CD8-positive, alpha-beta memory T cell (primary cell): ENCODE measurements at regions not wholly inside any gene's neighbourhood (a gene's known extent, or its start where the extent isn't known, plus 50 kb on each side); places are given as distances from the start of the nearest gene placed in this dataset.

Experiments used
- CTCF ChIA-PET: fragments of 350-600 bp; sonication (Branson Sonifier 250); formaldehyde crosslinking; loops from one replicate; lab custom pipeline; 2021; ENCODE audit warnings: antibody characterized with exemption; lab: Charles Lee
- POLR2A ChIA-PET: fragments of 350-600 bp; sonication (Branson Sonifier 250); formaldehyde crosslinking; loops from one replicate; lab custom pipeline; 2021; ENCODE audit warnings: antibody characterized with exemption; lab: Charles Lee
- DNase-seq, 5 donors: peaks; one replicate each; pipeline versions ENCODE4 v3.0.0 to v3.0.0-alpha.2; 2020 to 2022; ENCODE audit warnings: mixed read lengths in 1 of 5
- H3K27ac ChIP-seq: one replicate; pipeline ENCODE4 v1.7.0; 2013; ENCODE audit warnings: low read depth, mild to moderate bottlenecking, low read length, moderate library complexity
- H3K27me3 ChIP-seq: 2 replicates; pipeline ENCODE4 v1.7.0; 2013; ENCODE audit warnings: low read length, mild to moderate bottlenecking; ENCODE audit not compliant: insufficient read depth, poor library complexity, severe bottlenecking
- H3K36me3 ChIP-seq: 2 replicates; pipeline ENCODE4 v1.7.0; 2013; ENCODE audit warnings: mild to moderate bottlenecking, low read length, moderate library complexity; ENCODE audit not compliant: insufficient read depth
- H3K4me1 ChIP-seq: 2 replicates; pipeline ENCODE4 v1.7.0; 2013; ENCODE audit warnings: mild to moderate bottlenecking, low read length, moderate library complexity; ENCODE audit not compliant: insufficient read depth
- H3K4me3 ChIP-seq: 2 replicates; pipeline ENCODE4 v1.7.0; 2013; ENCODE audit warnings: mild to moderate bottlenecking, low read length
- H3K9me3 ChIP-seq: 2 replicates; pipeline ENCODE4 v1.7.0; 2013; ENCODE audit warnings: mild to moderate bottlenecking, low read length
- H3K27ac Mint-ChIP-seq, 8 donors: one replicate each; pipeline ENCODE4 v1.8.0; 2020 to 2021; ENCODE audit warnings: mixed read lengths in 8 of 8, mild to moderate bottlenecking in 6 of 8, inconsistent platforms in 3 of 8, moderate library complexity in 3 of 8
- H3K27me3 Mint-ChIP-seq, 2 donors: one replicate each; pipeline ENCODE4 v1.8.0; 2020 to 2021; ENCODE audit warnings: mixed read lengths in 2 of 2, mild to moderate bottlenecking in 1 of 2, moderate library complexity in 1 of 2
- H3K36me3 Mint-ChIP-seq, 3 donors: one replicate each; pipeline ENCODE4 v1.8.0; 2020 to 2021; ENCODE audit warnings: mixed read lengths in 3 of 3, inconsistent platforms in 1 of 3, mild to moderate bottlenecking in 1 of 3
- H3K4me1 Mint-ChIP-seq, 3 donors: one replicate each; pipeline ENCODE4 v1.8.0; 2020 to 2021; ENCODE audit warnings: mixed read lengths in 3 of 3, inconsistent platforms in 1 of 3, mild to moderate bottlenecking in 1 of 3
- H3K4me3 Mint-ChIP-seq, 7 donors: one replicate each; pipeline ENCODE4 v1.8.0; 2020 to 2021; ENCODE audit warnings: mixed read lengths in 7 of 7, mild to moderate bottlenecking in 6 of 7, moderate library complexity in 4 of 7, inconsistent platforms in 2 of 7
- H3K9me3 Mint-ChIP-seq, 5 donors: one replicate each; pipeline ENCODE4 v1.8.0; 2020 to 2022; ENCODE audit warnings: mixed read lengths in 5 of 5, mild to moderate bottlenecking in 3 of 5, moderate library complexity in 2 of 5, inconsistent platforms in 1 of 5

- H3K9me3 Mint-ChIP-seq, result no peaks in the 10 kb centered on the region
- Histone ChIP-seq H3K27ac (no peak overlapping the region), H3K36me3 (no peaks in the 10 kb centered on the region), H3K9me3 (no peaks in the 10 kb centered on the region), H3K4me3 (no peak overlapping the region), H3K4me1 (no peaks in the 10 kb centered on the region), H3K27me3 (no peaks in the 10 kb centered on the region)
- no peak overlapping the region for H3K27ac Mint-ChIP-seq
- H3K4me3 Mint-ChIP-seq, result no peak overlapping the region
- no peaks in the 10 kb centered on the region for H3K36me3 Mint-ChIP-seq
- no peak for DNase-seq
- ChIA-PET POLR2A (no interaction called here), CTCF (no interaction called here)
- H3K27me3 Mint-ChIP-seq, result peaks cover 0 to 1% of the 10 kb centered on the region in 2 donors
- H3K4me1 Mint-ChIP-seq, result no peaks in the 10 kb centered on the region
These were observed 56.3 kb upstream of the MRPS22 start for GRCh38 chr3:139287557-139287956.

- no peaks in the 10 kb centered on the region for H3K36me3 ChIP-seq
- Mint-ChIP-seq H3K4me1 (no peaks in the 10 kb centered on the region), H3K9me3 (no peaks in the 10 kb centered on the region), H3K4me3 (no peak overlapping the region), H3K27ac (peak overlapping the region in 1 of 8 donors; percentile 40), H3K27me3 (peaks cover 0 to 5% of the 10 kb centered on the region in 2 donors), H3K36me3 (no peaks in the 10 kb centered on the region)
- H3K27me3 ChIP-seq, result no peaks in the 10 kb centered on the region
- no peak overlapping the region for H3K27ac ChIP-seq
- no peak for DNase-seq
- H3K9me3 ChIP-seq, result no peaks in the 10 kb centered on the region
- H3K4me1 ChIP-seq, result no peaks in the 10 kb centered on the region
- no peak overlapping the region for H3K4me3 ChIP-seq
- CTCF ChIA-PET, result no interaction called here
- POLR2A ChIA-PET, result no interaction called here
These were observed 55.5 kb upstream of the MRPS22 start for GRCh38 chr3:139288266-139288821.

DNA sequence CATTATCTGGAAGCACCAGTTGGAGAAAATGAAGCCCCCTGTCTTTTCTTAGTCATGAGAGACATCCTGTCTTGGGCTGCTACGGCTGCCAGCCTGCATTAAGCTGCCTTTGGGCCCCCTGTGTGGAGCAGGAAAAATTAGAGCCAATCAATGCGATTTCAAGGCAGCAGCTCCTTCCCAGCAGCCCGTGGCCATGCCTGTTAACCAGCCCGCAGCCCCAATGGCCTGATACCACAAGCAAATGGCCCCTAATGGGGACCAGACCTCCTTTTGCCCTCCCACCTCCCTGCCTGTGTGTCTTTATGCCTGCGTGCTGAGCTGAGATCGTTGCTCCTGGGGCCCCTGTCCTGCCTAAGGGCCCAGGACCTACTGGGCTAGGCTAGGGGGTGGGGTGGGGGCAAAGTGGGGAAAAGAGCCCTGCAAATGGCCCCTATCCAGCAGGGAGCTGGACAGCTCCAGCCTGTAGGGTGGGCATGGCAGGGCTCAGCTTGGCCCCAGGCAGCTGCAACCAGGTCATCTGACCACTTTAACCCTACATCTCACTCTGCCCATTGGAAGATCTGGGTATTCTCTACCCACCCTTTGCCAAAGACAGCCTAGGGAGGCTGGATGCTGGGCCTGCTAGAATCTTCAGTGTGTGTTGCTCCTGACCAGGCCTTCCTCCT lies 53.8 kb upstream of the MRPS22 start:
- no peak overlapping the region for H3K4me3 ChIP-seq
- Mint-ChIP-seq H3K4me3 (peak overlapping the region in 1 of 7 donors; percentile 27), H3K36me3 (no peaks in the 10 kb centered on the region), H3K4me1 (no peaks in the 10 kb centered on the region), H3K9me3 (no peaks in the 10 kb centered on the region), H3K27ac (no peak overlapping the region), H3K27me3 (peaks cover 0 to 7% of the 10 kb centered on the region in 2 donors)
- no peaks in the 10 kb centered on the region for H3K27me3 ChIP-seq
- H3K9me3 ChIP-seq, result no peaks in the 10 kb centered on the region
- no peak overlapping the region for H3K27ac ChIP-seq
- no peak for DNase-seq
- no peaks in the 10 kb centered on the region for H3K4me1 ChIP-seq
- POLR2A ChIA-PET, result no interaction called here
- CTCF ChIA-PET, result no interaction called here
- H3K36me3 ChIP-seq, result no peaks in the 10 kb centered on the region

DNA sequence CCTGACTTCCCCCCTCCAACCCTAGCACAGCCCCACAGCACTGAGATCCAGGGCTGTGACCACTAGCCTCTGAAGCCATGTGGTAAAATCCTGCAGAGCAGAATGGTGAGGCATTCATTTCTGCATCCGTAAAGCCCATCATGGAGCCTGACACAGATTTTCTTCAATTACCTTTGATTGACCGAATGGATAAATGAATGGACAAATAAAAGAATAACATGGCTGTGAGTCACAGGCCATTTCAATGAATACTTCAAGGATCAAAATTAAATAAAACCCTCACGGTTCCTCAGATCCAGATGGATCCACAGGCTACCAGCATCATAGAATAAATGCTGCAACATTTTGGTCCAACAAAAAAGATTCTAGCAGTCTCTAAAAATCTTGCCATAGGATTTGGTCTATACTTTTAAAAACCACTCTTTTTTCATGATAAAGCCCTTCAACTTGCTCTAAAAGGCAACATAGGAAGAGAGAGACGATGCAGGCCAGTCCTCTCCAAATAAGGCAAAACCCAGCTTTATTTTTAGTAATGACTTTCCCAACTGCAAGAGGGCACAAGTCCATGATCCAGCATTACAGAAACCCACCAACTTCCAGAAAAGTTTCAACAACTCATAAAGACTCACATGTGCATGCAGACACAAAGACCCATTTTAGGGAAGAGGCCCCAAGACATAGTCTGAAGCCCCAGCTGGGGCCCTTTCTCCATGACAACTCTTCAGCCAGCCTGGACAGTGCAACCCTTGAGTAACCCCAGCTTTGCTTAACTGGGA lies 52.4 kb upstream of the MRPS22 start:
- DNase-seq, result no peak
- no peak overlapping the region for H3K4me3 Mint-ChIP-seq
- no peaks in the 10 kb centered on the region for H3K9me3 ChIP-seq
- no peaks in the 10 kb centered on the region for H3K36me3 Mint-ChIP-seq
- H3K27ac Mint-ChIP-seq, result peak overlapping the region in 1 of 8 donors; percentile 26
- H3K9me3 Mint-ChIP-seq, result no peaks in the 10 kb centered on the region
- H3K36me3 ChIP-seq, result no peaks in the 10 kb centered on the region
- H3K27me3 ChIP-seq, result no peaks in the 10 kb centered on the region
- ChIA-PET CTCF (no interaction called here), POLR2A (no interaction called here)
- no peaks in the 10 kb centered on the region for H3K4me1 Mint-ChIP-seq
- no peak overlapping the region for H3K4me3 ChIP-seq
- H3K27ac ChIP-seq, result no peak overlapping the region
- peaks cover 0 to 7% of the 10 kb centered on the region in 2 donors for H3K27me3 Mint-ChIP-seq
- no peaks in the 10 kb centered on the region for H3K4me1 ChIP-seq

- CTCF ChIA-PET, result no interaction called here
- no peaks in the 10 kb centered on the region for H3K9me3 Mint-ChIP-seq
- no peaks in the 10 kb centered on the region for H3K36me3 Mint-ChIP-seq
- Histone ChIP-seq H3K4me1 (no peaks in the 10 kb centered on the region), H3K36me3 (no peaks in the 10 kb centered on the region), H3K4me3 (no peak overlapping the region), H3K27me3 (no peaks in the 10 kb centered on the region), H3K27ac (no peak overlapping the region), H3K9me3 (no peaks in the 10 kb centered on the region)
- H3K4me3 Mint-ChIP-seq, result no peak overlapping the region
- no peaks in the 10 kb centered on the region for H3K4me1 Mint-ChIP-seq
- peaks cover 0 to 7% of the 10 kb centered on the region in 2 donors for H3K27me3 Mint-ChIP-seq
- POLR2A ChIA-PET, result no interaction called here
- no peak overlapping the region for H3K27ac Mint-ChIP-seq
- no peak for DNase-seq
These were observed 51.6 kb upstream of the MRPS22 start for GRCh38 chr3:139292192-139292591.

- no peaks in the 10 kb centered on the region for H3K36me3 ChIP-seq
- no peaks in the 10 kb centered on the region for H3K4me1 ChIP-seq
- Mint-ChIP-seq H3K36me3 (no peaks in the 10 kb centered on the region), H3K4me3 (no peak overlapping the region), H3K27ac (no peak overlapping the region), H3K4me1 (no peaks in the 10 kb centered on the region), H3K9me3 (no peaks in the 10 kb centered on the region), H3K27me3 (peaks cover 3 to 7% of the 10 kb centered on the region in 2 donors)
- H3K27me3 ChIP-seq, result no peaks in the 10 kb centered on the region
- DNase-seq, result no peak
- no peak overlapping the region for H3K4me3 ChIP-seq
- no peak overlapping the region for H3K27ac ChIP-seq
- POLR2A ChIA-PET, result no interaction called here
- H3K9me3 ChIP-seq, result no peaks in the 10 kb centered on the region
- CTCF ChIA-PET, result no interaction called here
These were observed 50.8 kb upstream of the MRPS22 start for GRCh38 chr3:139292711-139293664.

- Histone ChIP-seq H3K4me1 (no peaks in the 10 kb centered on the region), H3K36me3 (no peaks in the 10 kb centered on the region), H3K9me3 (no peaks in the 10 kb centered on the region), H3K27me3 (no peaks in the 10 kb centered on the region), H3K27ac (no peak overlapping the region), H3K4me3 (no peak overlapping the region)
- no peak for DNase-seq
- H3K4me1 Mint-ChIP-seq, result no peaks in the 10 kb centered on the region
- H3K27ac Mint-ChIP-seq, result no peak overlapping the region
- no peak overlapping the region for H3K4me3 Mint-ChIP-seq
- CTCF ChIA-PET, result no interaction called here
- H3K36me3 Mint-ChIP-seq, result no peaks in the 10 kb centered on the region
- no peaks in the 10 kb centered on the region for H3K9me3 Mint-ChIP-seq
- POLR2A ChIA-PET, result no interaction called here
- peaks cover 3 to 7% of the 10 kb centered on the region in 2 donors for H3K27me3 Mint-ChIP-seq
These were observed 50.2 kb upstream of the MRPS22 start for GRCh38 chr3:139293665-139294023.
